ENCODE measurements at regions not wholly inside any gene's neighbourhood (a gene's known extent, or its start where the extent isn't known, plus 50 kb on each side); places are given as distances from the start of the nearest gene placed in this dataset.

DNA sequence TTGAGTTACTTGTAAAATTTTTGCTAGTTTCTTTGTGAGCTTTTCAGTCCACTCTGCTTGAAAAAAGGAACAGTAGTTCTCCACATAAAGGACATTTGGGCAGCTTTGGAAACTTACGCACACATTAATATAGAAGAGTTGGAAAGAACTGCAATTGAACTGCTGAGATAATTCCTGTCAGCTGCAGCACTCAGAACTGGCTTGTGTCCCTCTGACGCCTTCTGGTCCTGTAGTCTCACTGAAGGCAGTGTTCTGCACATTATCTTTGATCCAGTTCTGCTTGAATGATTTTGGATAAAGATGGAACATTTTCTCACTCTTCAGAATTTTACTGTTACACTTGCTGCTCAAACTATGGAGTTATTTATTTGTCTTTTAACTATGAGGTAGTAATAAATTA, 901.9 kb downstream of the OTOL1 start:
- ChIA-PET CTCF (ENCODE audit: low intra/inter-chr PET ratio, low total read pairs) (no interaction called here), POLR2A (no interaction called here)
- no peak overlapping the region for H3K4me2 ChIP-seq (ENCODE audit: low read depth, low read length)
- no peak overlapping the region for H2AFZ ChIP-seq (ENCODE audit: low read length)
- DNase-seq (ENCODE audit: low spot score), result no peak
- BruUV-seq (replicated peaks), result no TSS peak
- H4K20me1 ChIP-seq (ENCODE audit: insufficient read depth, low read length), result no peaks in the 10 kb centered on the region
- H3K9me3 ChIP-seq (ENCODE audit: low read length), result no peaks in the 10 kb centered on the region
- no peak for TF ChIP-seq NFYC (CRISPR knock-in tag; IDR thresholded peaks at IDR 0.05)
- TF ChIP-seq REL (CRISPR knock-in tag; conservative IDR thresholded peaks at IDR 0.05), result no peak
- TF ChIP-seq, protein P1, sequence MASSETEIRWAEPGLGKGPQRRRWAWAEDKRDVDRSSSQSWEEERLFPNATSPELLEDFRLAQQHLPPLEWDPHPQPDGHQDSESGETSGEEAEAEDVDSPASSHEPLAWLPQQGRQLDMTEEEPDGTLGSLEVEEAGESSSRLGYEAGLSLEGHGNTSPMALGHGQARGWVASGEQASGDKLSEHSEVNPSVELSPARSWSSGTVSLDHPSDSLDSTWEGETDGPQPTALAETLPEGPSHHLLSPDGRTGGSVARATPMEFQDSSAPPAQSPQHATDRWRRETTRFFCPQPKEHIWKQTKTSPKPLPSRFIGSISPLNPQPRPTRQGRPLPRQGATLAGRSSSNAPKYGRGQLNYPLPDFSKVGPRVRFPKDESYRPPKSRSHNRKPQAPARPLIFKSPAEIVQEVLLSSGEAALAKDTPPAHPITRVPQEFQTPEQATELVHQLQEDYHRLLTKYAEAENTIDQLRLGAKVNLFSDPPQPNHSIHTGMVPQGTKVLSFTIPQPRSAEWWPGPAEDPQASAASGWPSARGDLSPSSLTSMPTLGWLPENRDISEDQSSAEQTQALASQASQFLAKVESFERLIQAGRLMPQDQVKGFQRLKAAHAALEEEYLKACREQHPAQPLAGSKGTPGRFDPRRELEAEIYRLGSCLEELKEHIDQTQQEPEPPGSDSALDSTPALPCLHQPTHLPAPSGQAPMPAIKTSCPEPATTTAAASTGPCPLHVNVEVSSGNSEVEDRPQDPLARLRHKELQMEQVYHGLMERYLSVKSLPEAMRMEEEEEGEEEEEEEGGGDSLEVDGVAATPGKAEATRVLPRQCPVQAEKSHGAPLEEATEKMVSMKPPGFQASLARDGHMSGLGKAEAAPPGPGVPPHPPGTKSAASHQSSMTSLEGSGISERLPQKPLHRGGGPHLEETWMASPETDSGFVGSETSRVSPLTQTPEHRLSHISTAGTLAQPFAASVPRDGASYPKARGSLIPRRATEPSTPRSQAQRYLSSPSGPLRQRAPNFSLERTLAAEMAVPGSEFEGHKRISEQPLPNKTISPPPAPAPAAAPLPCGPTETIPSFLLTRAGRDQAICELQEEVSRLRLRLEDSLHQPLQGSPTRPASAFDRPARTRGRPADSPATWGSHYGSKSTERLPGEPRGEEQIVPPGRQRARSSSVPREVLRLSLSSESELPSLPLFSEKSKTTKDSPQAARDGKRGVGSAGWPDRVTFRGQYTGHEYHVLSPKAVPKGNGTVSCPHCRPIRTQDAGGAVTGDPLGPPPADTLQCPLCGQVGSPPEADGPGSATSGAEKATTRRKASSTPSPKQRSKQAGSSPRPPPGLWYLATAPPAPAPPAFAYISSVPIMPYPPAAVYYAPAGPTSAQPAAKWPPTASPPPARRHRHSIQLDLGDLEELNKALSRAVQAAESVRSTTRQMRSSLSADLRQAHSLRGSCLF (CRISPR knock-in tag; IDR thresholded peaks at IDR 0.05; ENCODE audit: borderline replicate concordance), result no peak
- TF ChIP-seq, protein P2, sequence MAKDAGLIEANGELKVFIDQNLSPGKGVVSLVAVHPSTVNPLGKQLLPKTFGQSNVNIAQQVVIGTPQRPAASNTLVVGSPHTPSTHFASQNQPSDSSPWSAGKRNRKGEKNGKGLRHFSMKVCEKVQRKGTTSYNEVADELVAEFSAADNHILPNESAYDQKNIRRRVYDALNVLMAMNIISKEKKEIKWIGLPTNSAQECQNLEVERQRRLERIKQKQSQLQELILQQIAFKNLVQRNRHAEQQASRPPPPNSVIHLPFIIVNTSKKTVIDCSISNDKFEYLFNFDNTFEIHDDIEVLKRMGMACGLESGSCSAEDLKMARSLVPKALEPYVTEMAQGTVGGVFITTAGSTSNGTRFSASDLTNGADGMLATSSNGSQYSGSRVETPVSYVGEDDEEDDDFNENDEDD (CRISPR knock-in tag; IDR thresholded peaks at IDR 0.05; ENCODE audit: borderline replicate concordance), result no peak
- WGBS (ENCODE audit: low lambda C conversion rate), result 32% methylated on average over 2 of the region's 2 CpGs
- no peaks in the 10 kb centered on the region for H3K27me3 ChIP-seq (ENCODE audit: control insufficient read depth in 1 of 2, insufficient read depth in 2 of 2, low read length in 2 of 2)
- H3K36me3 ChIP-seq (replicated peaks in 1 of 2; ENCODE audit: control insufficient read depth in 1 of 2, insufficient read depth in 2 of 2, low read length in 2 of 2), result no peaks in the 10 kb centered on the region
- H3K79me2 ChIP-seq (ENCODE audit: insufficient read depth, low read length), result no peaks in the 10 kb centered on the region
- ATAC-seq, result no peak
- no peak overlapping the region for H3K4me3 ChIP-seq (replicated peaks in 1 of 3; ENCODE audit: insufficient read depth in 1 of 3, low read depth in 2 of 3, low read length in 3 of 3)
- H3K27ac ChIP-seq (ENCODE audit: extremely low read length, insufficient read depth, low read length), result no peak overlapping the region
- H3K9ac ChIP-seq (ENCODE audit: insufficient read depth, low read depth, low read length), result no peak overlapping the region
- no peak for FAIRE-seq
- in situ Hi-C loops (cut with HindIII; ENCODE audit: extremely low pct_ligation_motif_present, low pct_unique_long_range_greater_than_20kb), result no loop called here
- H3K4me1 ChIP-seq (ENCODE audit: insufficient read depth, low read length), result no peaks in the 10 kb centered on the region
- intact Hi-C loops (cut with micrococcal nuclease; ENCODE audit: unreplicated experiment), result no loop called here

All from HepG2 (cell line).